Pancreas (tissue), 10 donors: ENCODE measurements at regions not wholly inside any gene's neighbourhood (a gene's known extent, or its start where the extent isn't known, plus 50 kb on each side); places are given as distances from the start of the nearest gene placed in this dataset.
A peak's percentile ranks its signal among the peaks of the same experiment; 100 is the strongest.

Experiments
- ATAC-seq, 4 donors: fragments of 200-7000 bp; cut with Tn5 transposase; one replicate each; pipeline versions ENCODE4 v1.8.0 to v1.9.1; 2020; ENCODE audit warnings: mild to moderate bottlenecking in 4 of 4, moderate library complexity in 4 of 4
- DNase-seq, 6 donors: peaks; one replicate each; pipeline ENCODE4 v3.0.0-alpha.2; 2020
- FAIRE-seq: peaks from 2 replicates; lab custom pipeline; 2012; peaks lifted over from hg19 to GRCh38; lab: Jason Lieb, UNC
- H3K27ac ChIP-seq, 4 donors: fragments of 200-600 bp; sonication (generic); 1 replicate in 3 of 4; 2 replicates in 1 of 4; pipeline versions ENCODE4 v1.5.0 to v1.8.0; 2020
- H3K27me3 ChIP-seq, 4 donors: fragments of 200-600 bp; one replicate each; pipeline ENCODE4 v1.8.0; 2021
- H3K36me3 ChIP-seq, 3 donors: fragments of 200-600 bp; sonication (generic) in 1 of 3; one replicate each; pipeline versions ENCODE4 v1.5.0 to v1.8.0; 2020 to 2021
- H3K4me1 ChIP-seq, 3 donors: fragments of 200-600 bp; one replicate each; pipeline ENCODE4 v1.8.0; 2021
- H3K4me3 ChIP-seq, 4 donors: fragments of 200-600 bp; sonication (generic) in 2 of 4; one replicate each; pipeline versions ENCODE4 v1.5.0 to v1.8.0; 2020 to 2021
- H3K9me3 ChIP-seq, 4 donors: fragments of 200-600 bp; one replicate each; pipeline ENCODE4 v1.8.0; 2021
- CTCF ChIP-seq, 4 donors: fragments of 200-600 bp; sonication (generic) in 3 of 4; IDR thresholded peaks; one replicate each; pipeline versions ENCODE4 v1.5.0 to v1.8.0; 2021; ENCODE audit warnings: antibody characterized with exemption in 4 of 4
- WGBS, 2 donors: extraction: QIAGEN DNeasy Blood & Tissue Kit; methylation state at CpG; one replicate each; pipeline ENCODE4 v1.1.7; 2013; 5-methylcytosine and 5-hydroxymethylcytosine counted together
- intact Hi-C, 3 donors: fragments of 100-400 bp; cut with DNase I; formaldehyde crosslinking; loops; one replicate each; pipeline versions ENCODE4 v1.11.1 to v1.14.2; 2022
- donor health status: healthy with polysubstance abuse.
- donor health status: DM: no; HTN: no; CAD: no; lungs with moderate emphysema.
- donor health status: DM: no; HTN: no; CAD: no.
- donor health status: control.
- donor health status: control.
- donor health status: Bipolar disorder and iron deficiency.
- donor health status: DM: yes; HTN: yes; CAD: no.
- donor health status: DM: no; HTN: no; CAD: no.
- donor health status: DM: no; HTN: no; CAD: no.
- donor health status: DM: yes; HTN: yes; CAD: no.

- no peak for TF ChIP-seq CTCF (IDR thresholded peaks at IDR 0.05)
- intact Hi-C loops, result no loop called here
- DNase-seq (no peak), ATAC-seq (peak in 1 of 4 donors; percentile 23), FAIRE-seq (no peak)
- Histone ChIP-seq H3K27me3 (no peaks in the 10 kb centered on the region), H3K27ac (no peak overlapping the region), H3K4me1 (no peaks in the 10 kb centered on the region), H3K4me3 (no peak overlapping the region), H3K36me3 (no peaks in the 10 kb centered on the region), H3K9me3 (no peaks in the 10 kb centered on the region)
- 58 to 77% methylated on average over 4 of the region's 4 CpGs for WGBS, 2 donors
These were observed 337.0 kb upstream of the SLC10A2 start for GRCh38 chr13:103403148-103403740.

- H3K9me3 ChIP-seq, result no peaks in the 10 kb centered on the region
- no peaks in the 10 kb centered on the region for H3K36me3 ChIP-seq
- ATAC-seq (no peak), FAIRE-seq (no peak), DNase-seq (no peak)
- no peaks in the 10 kb centered on the region for H3K27me3 ChIP-seq
- TF ChIP-seq CTCF (IDR thresholded peaks at IDR 0.05), result no peak
- H3K27ac ChIP-seq, result no peak overlapping the region
- no peaks in the 10 kb centered on the region for H3K4me1 ChIP-seq
- intact Hi-C loops, result no loop called here
- WGBS, 2 donors, result 58 to 67% methylated on average over 2 of the region's 2 CpGs
- no peak overlapping the region for H3K4me3 ChIP-seq
These were observed 328.9 kb upstream of the SLC10A2 start for GRCh38 chr13:103395139-103395538.

- intact Hi-C loops, result no loop called here
- Histone ChIP-seq H3K27ac (no peak overlapping the region), H3K27me3 (no peaks in the 10 kb centered on the region), H3K9me3 (no peaks in the 10 kb centered on the region), H3K36me3 (no peaks in the 10 kb centered on the region), H3K4me1 (no peaks in the 10 kb centered on the region), H3K4me3 (no peak overlapping the region)
- FAIRE-seq (no peak), ATAC-seq (no peak), DNase-seq (no peak)
- no peak for TF ChIP-seq CTCF (IDR thresholded peaks at IDR 0.05)
- 55 to 75% methylated on average over 2 of the region's 2 CpGs for WGBS, 2 donors
These were observed 328.4 kb upstream of the SLC10A2 start for GRCh38 chr13:103394618-103395017.

GRCh38 chr13:103391936-103392335 lies 325.7 kb upstream of the SLC10A2 start:
- TF ChIP-seq CTCF (IDR thresholded peaks at IDR 0.05), result no peak
- DNase-seq (no peak), ATAC-seq (no peak), FAIRE-seq (no peak)
- WGBS, 2 donors, result 57 to 72% methylated on average over 3 of the region's 3 CpGs
- no peaks in the 10 kb centered on the region for H3K27me3 ChIP-seq
- no peak overlapping the region for H3K4me3 ChIP-seq
- H3K36me3 ChIP-seq, result no peaks in the 10 kb centered on the region
- no peaks in the 10 kb centered on the region for H3K9me3 ChIP-seq
- no peak overlapping the region for H3K27ac ChIP-seq
- intact Hi-C loops, result no loop called here
- H3K4me1 ChIP-seq, result no peaks in the 10 kb centered on the region

- TF ChIP-seq CTCF (IDR thresholded peaks at IDR 0.05), result no peak
- FAIRE-seq, result no peak
- Histone ChIP-seq H3K36me3 (no peaks in the 10 kb centered on the region), H3K9me3 (no peaks in the 10 kb centered on the region), H3K27me3 (no peaks in the 10 kb centered on the region), H3K4me3 (no peak overlapping the region), H3K27ac (no peak overlapping the region), H3K4me1 (no peaks in the 10 kb centered on the region)
- 38 to 55% methylated on average over 1 of the region's 1 CpG for WGBS, 2 donors
- no peak for DNase-seq
- intact Hi-C loops, result no loop called here
- ATAC-seq, result no peak
These were observed 322.6 kb upstream of the SLC10A2 start for GRCh38 chr13:103388839-103389238.
